ENCODE measurements at regions not wholly inside any gene's neighbourhood (a gene's known extent, or its start where the extent isn't known, plus 50 kb on each side); places are given as distances from the start of the nearest gene placed in this dataset.

- CTCF ChIA-PET (ENCODE audit: low intra/inter-chr PET ratio): no interaction called here
- FAIRE-seq: no peak
- Histone ChIP-seq H3K79me2 (ENCODE audit: control insufficient read depth, insufficient read depth, low read length) (no peaks in the 10 kb centered on the region), H3K9me3 (replicated peaks; ENCODE audit: control insufficient read depth, insufficient read depth, low read depth, low read length) (no peaks in the 10 kb centered on the region), H3K9me1 (ENCODE audit: control insufficient read depth, insufficient read depth, low read length) (no peaks in the 10 kb centered on the region), H3K4me3 (no peak overlapping the region), H3K36me3 (ENCODE audit: control insufficient read depth, insufficient read depth, low read length) (no peaks in the 10 kb centered on the region; the same call in 2 of the 3 replicates), H2AFZ (ENCODE audit: low read depth, low read length) (no peak overlapping the region), H4K20me1 (replicated peaks; ENCODE audit: control insufficient read depth, insufficient read depth, low read length) (no peaks in the 10 kb centered on the region), H3K4me1 (replicated peaks in 1 of 2; ENCODE audit: control insufficient read depth in 2 of 2, insufficient read depth in 2 of 2, low read length in 2 of 2) (peaks cover 15 to 25% of the 10 kb centered on the region in 2 experiments), H3K9ac (ENCODE audit: insufficient read depth in 1 of 2, low read depth in 2 of 2, low read length in 2 of 2) (no peak overlapping the region), H3K27me3 (ENCODE audit: control insufficient read depth in 2 of 2, insufficient read depth in 2 of 2, low read length in 2 of 2) (no peaks in the 10 kb centered on the region), H3K4me2 (ENCODE audit: insufficient read depth, low read length) (no peak overlapping the region), H3K27ac (ENCODE audit: extremely low read depth, low read depth, low read length) (no peak overlapping the region)
- no TSS peak for BruUV-seq (replicated peaks)
- intact Hi-C loops (cut with micrococcal nuclease): no loop called here
- in situ Hi-C loops (cut with MboI): no loop called here
- no peak for DNase-seq (ENCODE audit: extremely low read depth in 1 of 4, low spot score in 3 of 4)
- 81% methylated on average over 3 of the region's 4 CpGs for whole genome bisulfite sequencing (ENCODE audit: insufficient coverage, low coverage, missing lambda C conversion rate)
- TF ChIP-seq HDAC6 (IDR thresholded peaks at IDR 0.05; ENCODE audit: low read depth, low read length): no peak
- TF ChIP-seq, protein P1, sequence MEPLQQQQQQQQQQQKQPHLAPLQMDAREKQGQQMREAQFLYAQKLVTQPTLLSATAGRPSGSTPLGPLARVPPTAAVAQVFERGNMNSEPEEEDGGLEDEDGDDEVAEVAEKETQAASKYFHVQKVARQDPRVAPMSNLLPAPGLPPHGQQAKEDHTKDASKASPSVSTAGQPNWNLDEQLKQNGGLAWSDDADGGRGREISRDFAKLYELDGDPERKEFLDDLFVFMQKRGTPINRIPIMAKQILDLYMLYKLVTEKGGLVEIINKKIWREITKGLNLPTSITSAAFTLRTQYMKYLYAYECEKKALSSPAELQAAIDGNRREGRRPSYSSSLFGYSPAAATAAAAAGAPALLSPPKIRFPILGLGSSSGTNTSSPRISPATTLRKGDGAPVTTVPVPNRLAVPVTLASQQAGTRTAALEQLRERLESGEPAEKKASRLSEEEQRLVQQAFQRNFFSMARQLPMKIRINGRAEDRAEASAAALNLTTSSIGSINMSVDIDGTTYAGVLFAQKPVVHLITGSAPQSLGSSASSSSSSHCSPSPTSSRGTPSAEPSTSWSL (CRISPR knock-in tag; IDR thresholded peaks at IDR 0.05; ENCODE audit: borderline replicate concordance): no peak
- TF ChIP-seq ATF7 (IDR thresholded peaks at IDR 0.05): no peak
- no peak for TF ChIP-seq MAFF (IDR thresholded peaks at IDR 0.05; ENCODE audit: low read length)
- TF ChIP-seq, protein P2, sequence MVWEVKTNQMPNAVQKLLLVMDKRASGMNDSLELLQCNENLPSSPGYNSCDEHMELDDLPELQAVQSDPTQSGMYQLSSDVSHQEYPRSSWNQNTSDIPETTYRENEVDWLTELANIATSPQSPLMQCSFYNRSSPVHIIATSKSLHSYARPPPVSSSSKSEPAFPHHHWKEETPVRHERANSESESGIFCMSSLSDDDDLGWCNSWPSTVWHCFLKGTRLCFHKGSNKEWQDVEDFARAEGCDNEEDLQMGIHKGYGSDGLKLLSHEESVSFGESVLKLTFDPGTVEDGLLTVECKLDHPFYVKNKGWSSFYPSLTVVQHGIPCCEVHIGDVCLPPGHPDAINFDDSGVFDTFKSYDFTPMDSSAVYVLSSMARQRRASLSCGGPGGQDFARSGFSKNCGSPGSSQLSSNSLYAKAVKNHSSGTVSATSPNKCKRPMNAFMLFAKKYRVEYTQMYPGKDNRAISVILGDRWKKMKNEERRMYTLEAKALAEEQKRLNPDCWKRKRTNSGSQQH (CRISPR knock-in tag; IDR thresholded peaks at IDR 0.05): no peak
- TF ChIP-seq MTA3 (IDR thresholded peaks at IDR 0.05; ENCODE audit: borderline replicate concordance): no peak
- no peak for TF ChIP-seq PML (IDR thresholded peaks at IDR 0.05; ENCODE audit: low read length)
- TF ChIP-seq RNF2 (IDR thresholded peaks at IDR 0.05): no peak
- TF ChIP-seq MEF2D (tag; conservative IDR thresholded peaks at IDR 0.05; ENCODE audit: low read depth): no peak
- TF ChIP-seq NR0B1 (IDR thresholded peaks at IDR 0.05; ENCODE audit: partially characterized antibody): no peak
- POLR2A ChIA-PET: no interaction called here
- ATAC-seq: no peak
These were observed 99.0 kb upstream of the KIF26B start for GRCh38 chr1:245055752-245056151.

Measured in K562 (cell line).